A549 (cell line): ENCODE measurements at regions not wholly inside any gene's neighbourhood (a gene's known extent, or its start where the extent isn't known, plus 50 kb on each side); places are given as distances from the start of the nearest gene placed in this dataset.

Experiments
- ATAC-seq, 2 experiments: fragments of 200-7000 bp in 1 of 2; fragments of >200 bp in 1 of 2; cut with Nextera tagmentation in 1 of 2; cut with Tn5 transposase in 1 of 2; 3 replicates each; pipeline versions ENCODE4 v1.8.0 to v1.9.1; 2018 to 2020; ENCODE audit warnings: mild to moderate bottlenecking in 1 of 2, moderate library complexity in 1 of 2
- CTCF ChIA-PET: fragments of 300-600 bp; sonication (Branson Sonifier 250); formaldehyde crosslinking; extraction: SDS; loops from one replicate; lab custom pipeline; 2021; ENCODE audit warnings: antibody characterized with exemption, inconsistent platforms; lab: Yijun Ruan, JAX
- POLR2A ChIA-PET: fragments of 350-600 bp; formaldehyde crosslinking; extraction: SDS; loops from one replicate; lab custom pipeline; 2021; ENCODE audit warnings: antibody characterized with exemption, inconsistent platforms; lab: Yijun Ruan, JAX
- DNase-seq, 2 experiments: peaks; one replicate each; pipeline versions ENCODE4 v3.0.0 to v3.0.0-alpha.2; 2011 to 2016; ENCODE audit warnings: low read depth in 1 of 2, low spot score in 1 of 2
- FAIRE-seq: peaks from 2 replicates; lab custom pipeline; 2011; peaks lifted over from hg19 to GRCh38; lab: Jason Lieb, UNC
- H3K27ac ChIP-seq, 2 experiments: fragments of >200 bp; sonication (Bioruptor Twin); formaldehyde crosslinking; 3 replicates each; pipeline ENCODE4 v1.5.1; 2016 to 2017
- H3K4me1 ChIP-seq: fragments of >200 bp; sonication (Bioruptor Twin); formaldehyde crosslinking; 3 replicates; pipeline ENCODE4 v1.6.1; 2016
- H3K4me2 ChIP-seq: fragments of >200 bp; sonication (Bioruptor Twin); formaldehyde crosslinking; 3 replicates; pipeline ENCODE4 v1.6.1; 2016
- H3K4me3 ChIP-seq: fragments of >200 bp; sonication (Bioruptor Twin); formaldehyde crosslinking; 3 replicates; pipeline ENCODE4 v1.5.1; 2016
- H3K9me3 ChIP-seq: fragments of >200 bp; sonication (Bioruptor Twin); formaldehyde crosslinking; 3 replicates; pipeline ENCODE4 v1.6.1; 2016
- CBX2 ChIP-seq: fragments of 200-600 bp; sonication (generic); IDR thresholded peaks from 2 replicates; pipeline ENCODE4 v1.6.1; 2016; ENCODE audit warnings: low read depth, mild to moderate bottlenecking, borderline replicate concordance
- CHD4 ChIP-seq: fragments of 200-600 bp; sonication (generic); IDR thresholded peaks from 2 replicates; pipeline ENCODE4 v1.6.1; 2016; ENCODE audit warnings: antibody characterized with exemption, mild to moderate bottlenecking, borderline replicate concordance
- CTCF ChIP-seq: fragments of >200 bp; sonication (Bioruptor Twin); formaldehyde crosslinking; IDR thresholded peaks from 3 replicates; pipeline ENCODE4 v1.5.1; 2016
- EHF ChIP-seq: fragments of 250-450 bp; sonication (Bioruptor Pico); IDR thresholded peaks from 2 replicates; pipeline ENCODE4 v1.5.0; 2020; ENCODE audit warnings: mild to moderate bottlenecking
- ESRRA ChIP-seq: fragments of 150-350 bp; IDR thresholded peaks from 2 replicates; pipeline ENCODE4 v1.6.1; 2014; ENCODE audit warnings: mild to moderate bottlenecking, low read length, borderline replicate concordance
- FOSL2 ChIP-seq, 2 experiments: fragments of 450-650 bp in 1 of 2; fragments of >200 bp in 1 of 2; sonication (Bioruptor Twin) in 1 of 2; formaldehyde crosslinking; IDR thresholded peaks; 2 replicates each; pipeline versions ENCODE4 v1.5.0 to v1.6.1; 2016 to 2020; ENCODE audit warnings: mild to moderate bottlenecking in 1 of 2, moderate library complexity in 1 of 2
- HES2 ChIP-seq: fragments of >200 bp; sonication (Bioruptor Twin); formaldehyde crosslinking; IDR thresholded peaks from 2 replicates; pipeline ENCODE4 v1.6.1; 2016
- MAFK ChIP-seq: fragments of 450-650 bp; IDR thresholded peaks from 2 replicates; pipeline ENCODE4 v1.6.1; 2014; ENCODE audit not compliant: partially characterized antibody
- MAZ ChIP-seq: fragments of 150-350 bp; IDR thresholded peaks from 2 replicates; pipeline ENCODE4 v1.6.1; 2014; ENCODE audit warnings: antibody characterized with exemption, low read depth, low read length, borderline replicate concordance
- POLR2AphosphoS2 ChIP-seq: conservative IDR thresholded peaks from 2 replicates; pipeline ENCODE4 v1.6.1; 2012; ENCODE audit warnings: low read length, improper control_type of control experiment, inconsistent platforms
- RARB ChIP-seq: fragments of 250-450 bp; sonication (Bioruptor Pico); IDR thresholded peaks from 2 replicates; pipeline ENCODE4 v1.8.0; 2021; ENCODE audit warnings: mild to moderate bottlenecking, moderate library complexity
- RCOR1 ChIP-seq: fragments of 150-350 bp; IDR thresholded peaks from 2 replicates; pipeline ENCODE4 v1.6.1; 2014; ENCODE audit warnings: antibody characterized with exemption, low read length, low read depth
- REST ChIP-seq: fragments of 200-600 bp; sonication (generic); IDR thresholded peaks from 2 replicates; pipeline ENCODE4 v1.6.1; 2016; ENCODE audit warnings: antibody characterized with exemption, mild to moderate bottlenecking, moderate library complexity
- RFX5 ChIP-seq: fragments of 450-650 bp; IDR thresholded peaks from 2 replicates; pipeline ENCODE4 v1.7.1; 2014; ENCODE audit warnings: antibody characterized with exemption, mild to moderate bottlenecking, moderate library complexity
- USF2 ChIP-seq: fragments of 450-650 bp; IDR thresholded peaks from 2 replicates; pipeline ENCODE4 v1.6.1; 2014; ENCODE audit warnings: antibody characterized with exemption
- WGBS: methylation state at CpG from one replicate; pipeline ENCODE4 v1.1.6; 2017; ENCODE audit errors: missing lambda C conversion rate; 5-methylcytosine and 5-hydroxymethylcytosine counted together

GRCh38 chr1:5706239-5706638 lies 286.0 kb downstream of the NPHP4 start:
- ChIA-PET POLR2A (no interaction called here), CTCF (interaction anchor here (1.2 kb wide), 1 partner anchor 40 kb away, joined by 3 read pairs; no protein-coding TSS in a partner anchor)
- Histone ChIP-seq H3K4me2 (no peak overlapping the region), H3K27ac (no peak overlapping the region), H3K4me3 (no peak overlapping the region), H3K9me3 (no peaks in the 10 kb centered on the region), H3K4me1 (no peaks in the 10 kb centered on the region)
- 29% methylated on average over 3 of the region's 5 CpGs for WGBS
- TF ChIP-seq MAZ (no peak), CHD4 (no peak), RCOR1 (no peak), MAFK (no peak), POLR2AphosphoS2 (no peak)
- FAIRE-seq = no peak
- no peak for DNase-seq
- ATAC-seq = no peak

- ChIA-PET CTCF (no interaction called here), POLR2A (no interaction called here)
- Histone ChIP-seq H3K4me3 (no peak overlapping the region), H3K4me1 (no peaks in the 10 kb centered on the region), H3K9me3 (no peaks in the 10 kb centered on the region), H3K4me2 (no peak overlapping the region), H3K27ac (no peak overlapping the region)
- 18% methylated on average over 7 of the region's 10 CpGs for WGBS
- TF ChIP-seq MAFK (no peak), RFX5 (no peak), EHF (CRISPR knock-in tag) (no peak)
- FAIRE-seq (no peak), DNase-seq (no peak), ATAC-seq (no peak)
Observed at GRCh38 chr1:5705751-5706150, 286.5 kb downstream of the NPHP4 start.

GRCh38 chr1:5704561-5705514 lies 287.4 kb downstream of the NPHP4 start:
- ChIA-PET CTCF (no interaction called here), POLR2A (no interaction called here)
- Histone ChIP-seq H3K4me3 (no peak overlapping the region), H3K27ac (no peak overlapping the region), H3K4me2 (no peak overlapping the region), H3K9me3 (no peaks in the 10 kb centered on the region), H3K4me1 (no peaks in the 10 kb centered on the region)
- no peak for ATAC-seq
- TF ChIP-seq REST (no peak), HES2 (no peak), CBX2 (no peak), FOSL2 (IDR thresholded peaks at IDR 0.05) (no peak), FOSL2 (CRISPR knock-in tag; IDR thresholded peaks at IDR 0.05) (no peak), USF2 (no peak), ESRRA (no peak), POLR2AphosphoS2 (no peak), RARB (CRISPR knock-in tag) (no peak), CTCF (no peak)
- 45% methylated on average over 12 of the region's 18 CpGs for WGBS
- FAIRE-seq = no peak
- DNase-seq = no peak
